ENCODE measurements at regions not wholly inside any gene's neighbourhood (a gene's known extent, or its start where the extent isn't known, plus 50 kb on each side); places are given as distances from the start of the nearest gene placed in this dataset.

GRCh38 chr2:189341077-189341476 lies 100.2 kb upstream of the WDR75 start:
- TF ChIP-seq ZNF274 (IDR thresholded peaks at IDR 0.05; ENCODE audit: low read depth, low read length) (no peak), YY1 (IDR thresholded peaks at IDR 0.05; ENCODE audit: insufficient read depth, insufficient read length) (no peak), SUZ12 (IDR thresholded peaks at IDR 0.05; ENCODE audit: extremely low read depth, insufficient read depth, insufficient read length) (no peak)
